Ishikawa (cell line): ENCODE measurements at regions not wholly inside any gene's neighbourhood (a gene's known extent, or its start where the extent isn't known, plus 50 kb on each side); places are given as distances from the start of the nearest gene placed in this dataset.

Source experiments
- CEBPB ChIP-seq: IDR thresholded peaks from 2 replicates; pipeline ENCODE4 v1.6.1; 2012
- CREB1 ChIP-seq: IDR thresholded peaks from 2 replicates; pipeline ENCODE4 v1.6.1; 2012; ENCODE audit warnings: low read depth
- EGR1 ChIP-seq: IDR thresholded peaks from 2 replicates; pipeline ENCODE4 v1.6.1; 2012
- EP300 ChIP-seq: IDR thresholded peaks from 2 replicates; pipeline ENCODE4 v1.6.1; 2012; ENCODE audit warnings: borderline replicate concordance
- FOXM1 ChIP-seq: IDR thresholded peaks from 2 replicates; pipeline ENCODE4 v1.6.1; 2012; ENCODE audit warnings: low read depth, borderline replicate concordance
- MAX ChIP-seq: IDR thresholded peaks from 2 replicates; pipeline ENCODE4 v1.6.1; 2012
- NFIC ChIP-seq: IDR thresholded peaks from 2 replicates; pipeline ENCODE4 v1.6.1; 2012
- RAD21 ChIP-seq: IDR thresholded peaks from 2 replicates; pipeline ENCODE4 v1.6.1; 2012; ENCODE audit warnings: low read depth
- REST ChIP-seq: IDR thresholded peaks from 2 replicates; pipeline ENCODE4 v1.6.1; 2012; ENCODE audit warnings: low read depth, mild to moderate bottlenecking
- TAF1 ChIP-seq: IDR thresholded peaks from 2 replicates; pipeline ENCODE4 v1.6.1; 2012; ENCODE audit warnings: low read depth, mild to moderate bottlenecking
- TCF12 ChIP-seq: IDR thresholded peaks from 2 replicates; pipeline ENCODE4 v1.6.1; 2012; ENCODE audit warnings: low read depth
- TEAD4 ChIP-seq: IDR thresholded peaks from 2 replicates; pipeline ENCODE4 v1.6.1; 2012
- USF1 ChIP-seq: IDR thresholded peaks from 2 replicates; pipeline ENCODE4 v1.6.1; 2012
- YY1 ChIP-seq: IDR thresholded peaks from 2 replicates; pipeline ENCODE4 v1.6.1; 2012; ENCODE audit warnings: low read depth
- ZBTB7A ChIP-seq: IDR thresholded peaks from 2 replicates; pipeline ENCODE4 v1.6.1; 2012; ENCODE audit warnings: low read depth

- TF ChIP-seq CEBPB (no peak), FOXM1 (no peak), YY1 (no peak), NFIC (no peak), MAX (no peak), EGR1 (no peak), TAF1 (no peak), REST (no peak), EP300 (no peak), CREB1 (no peak), USF1 (no peak), TCF12 (no peak), ZBTB7A (no peak), RAD21 (no peak), TEAD4 (no peak)
These were observed 1272.7 kb downstream of the NSUN3 start for GRCh38 chr3:95335517-95335916.

- no peak for TF ChIP-seq TAF1
- TF ChIP-seq CREB1, result no peak
- no peak for TF ChIP-seq EP300
- no peak for TF ChIP-seq USF1
- TF ChIP-seq REST, result no peak
- no peak for TF ChIP-seq FOXM1
- no peak for TF ChIP-seq CEBPB
- TF ChIP-seq TEAD4, result no peak
- no peak for TF ChIP-seq YY1
- no peak for TF ChIP-seq TCF12
- no peak for TF ChIP-seq EGR1
- no peak for TF ChIP-seq ZBTB7A
- no peak for TF ChIP-seq MAX
- no peak for TF ChIP-seq NFIC
- TF ChIP-seq RAD21, result no peak
These were observed 1275.6 kb downstream of the NSUN3 start for GRCh38 chr3:95338446-95338845.

- TF ChIP-seq RAD21 (no peak), REST (no peak), TEAD4 (no peak), TCF12 (no peak), ZBTB7A (no peak), YY1 (no peak), FOXM1 (no peak), USF1 (no peak), TAF1 (no peak), MAX (no peak), CEBPB (no peak), EP300 (no peak)
These were observed 1278.5 kb downstream of the NSUN3 start for GRCh38 chr3:95341314-95341713.

GRCh38 chr3:95343228-95343627 lies 1280.4 kb downstream of the NSUN3 start:
- TF ChIP-seq TCF12 (no peak), EP300 (no peak), TAF1 (no peak), YY1 (no peak), CEBPB (no peak), CREB1 (no peak), ZBTB7A (no peak), TEAD4 (no peak), MAX (no peak), EGR1 (no peak)
